ENCODE measurements at regions not wholly inside any gene's neighbourhood (a gene's known extent, or its start where the extent isn't known, plus 50 kb on each side); places are given as distances from the start of the nearest gene placed in this dataset.

GRCh38 chr2:16016282-16016681 lies 75.9 kb downstream of the MYCN start:
- TF ChIP-seq ZNF423 (tag by site-specific recombination; IDR thresholded peaks at IDR 0.05) (no peak), ZNF23 (tag by site-specific recombination; IDR thresholded peaks at IDR 0.05; ENCODE audit: borderline replicate concordance) (no peak), SETDB1 (IDR thresholded peaks at IDR 0.05; ENCODE audit: insufficient read length, low read length) (no peak), CTCF (tag by site-specific recombination; IDR thresholded peaks at IDR 0.05) (no peak), OVOL3 (tag by site-specific recombination; IDR thresholded peaks at IDR 0.05) (no peak), KLF9 (tag by site-specific recombination; IDR thresholded peaks at IDR 0.05; ENCODE audit: low read depth) (no peak), ZSCAN30 (tag by site-specific recombination; IDR thresholded peaks at IDR 0.05) (no peak), ZNF521 (tag by site-specific recombination; IDR thresholded peaks at IDR 0.05) (no peak)
